ENCODE measurements at regions not wholly inside any gene's neighbourhood (a gene's known extent, or its start where the extent isn't known, plus 50 kb on each side); places are given as distances from the start of the nearest gene placed in this dataset.

GRCh38 chr11:105448703-105449079 is 161.2 kb upstream of the GRIA4 start:
- TF ChIP-seq CREB1 (IDR thresholded peaks at IDR 0.05; ENCODE audit: low read depth), result no peak
- no peak for TF ChIP-seq TAF1 (IDR thresholded peaks at IDR 0.05; ENCODE audit: low read depth)
- TF ChIP-seq MAX (IDR thresholded peaks at IDR 0.05), result no peak
- no peak for TF ChIP-seq ZBTB7A (IDR thresholded peaks at IDR 0.05; ENCODE audit: low read depth)
- TF ChIP-seq REST (IDR thresholded peaks at IDR 0.05; ENCODE audit: low read depth), result no peak
- no peak for TF ChIP-seq USF1 (IDR thresholded peaks at IDR 0.05)
- TF ChIP-seq EGR1 (IDR thresholded peaks at IDR 0.05), result no peak
- no peak for TF ChIP-seq EP300 (IDR thresholded peaks at IDR 0.05; ENCODE audit: borderline replicate concordance)
- no peak for TF ChIP-seq YY1 (IDR thresholded peaks at IDR 0.05; ENCODE audit: low read depth)
- TF ChIP-seq CEBPB (IDR thresholded peaks at IDR 0.05), result no peak
- TF ChIP-seq TEAD4 (IDR thresholded peaks at IDR 0.05), result no peak
- no peak for TF ChIP-seq RAD21 (IDR thresholded peaks at IDR 0.05; ENCODE audit: low read depth)
- TF ChIP-seq FOXM1 (IDR thresholded peaks at IDR 0.05; ENCODE audit: borderline replicate concordance, low read depth), result no peak
- no peak for TF ChIP-seq TCF12 (IDR thresholded peaks at IDR 0.05; ENCODE audit: low read depth)
- no peak for TF ChIP-seq NFIC (IDR thresholded peaks at IDR 0.05)

- no peak for TF ChIP-seq CREB1 (IDR thresholded peaks at IDR 0.05; ENCODE audit: low read depth)
- no peak for TF ChIP-seq CEBPB (IDR thresholded peaks at IDR 0.05)
- TF ChIP-seq USF1 (IDR thresholded peaks at IDR 0.05), result no peak
- TF ChIP-seq TCF12 (IDR thresholded peaks at IDR 0.05; ENCODE audit: low read depth), result no peak
- TF ChIP-seq YY1 (IDR thresholded peaks at IDR 0.05; ENCODE audit: low read depth), result no peak
- no peak for TF ChIP-seq TAF1 (IDR thresholded peaks at IDR 0.05; ENCODE audit: low read depth)
- no peak for TF ChIP-seq REST (IDR thresholded peaks at IDR 0.05; ENCODE audit: low read depth)
- TF ChIP-seq RAD21 (IDR thresholded peaks at IDR 0.05; ENCODE audit: low read depth), result no peak
- TF ChIP-seq ZBTB7A (IDR thresholded peaks at IDR 0.05; ENCODE audit: low read depth), result no peak
- no peak for TF ChIP-seq MAX (IDR thresholded peaks at IDR 0.05)
- no peak for TF ChIP-seq FOXM1 (IDR thresholded peaks at IDR 0.05; ENCODE audit: borderline replicate concordance, low read depth)
These were observed 161.8 kb upstream of the GRIA4 start for GRCh38 chr11:105447936-105448702.

- TF ChIP-seq REST (IDR thresholded peaks at IDR 0.05; ENCODE audit: low read depth) (no peak), YY1 (IDR thresholded peaks at IDR 0.05; ENCODE audit: low read depth) (no peak), CREB1 (IDR thresholded peaks at IDR 0.05; ENCODE audit: low read depth) (no peak), MAX (IDR thresholded peaks at IDR 0.05) (no peak), EP300 (IDR thresholded peaks at IDR 0.05; ENCODE audit: borderline replicate concordance) (no peak), CEBPB (IDR thresholded peaks at IDR 0.05) (no peak), FOXM1 (IDR thresholded peaks at IDR 0.05; ENCODE audit: borderline replicate concordance, low read depth) (no peak), ZBTB7A (IDR thresholded peaks at IDR 0.05; ENCODE audit: low read depth) (no peak), TAF1 (IDR thresholded peaks at IDR 0.05; ENCODE audit: low read depth) (no peak), RAD21 (IDR thresholded peaks at IDR 0.05; ENCODE audit: low read depth) (no peak), NFIC (IDR thresholded peaks at IDR 0.05) (no peak), USF1 (IDR thresholded peaks at IDR 0.05) (no peak), TCF12 (IDR thresholded peaks at IDR 0.05; ENCODE audit: low read depth) (no peak), EGR1 (IDR thresholded peaks at IDR 0.05) (no peak), TEAD4 (IDR thresholded peaks at IDR 0.05) (no peak)
These were observed 166.2 kb upstream of the GRIA4 start for GRCh38 chr11:105443623-105444022.
